ENCODE measurements at regions not wholly inside any gene's neighbourhood (a gene's known extent, or its start where the extent isn't known, plus 50 kb on each side); places are given as distances from the start of the nearest gene placed in this dataset.

DNA sequence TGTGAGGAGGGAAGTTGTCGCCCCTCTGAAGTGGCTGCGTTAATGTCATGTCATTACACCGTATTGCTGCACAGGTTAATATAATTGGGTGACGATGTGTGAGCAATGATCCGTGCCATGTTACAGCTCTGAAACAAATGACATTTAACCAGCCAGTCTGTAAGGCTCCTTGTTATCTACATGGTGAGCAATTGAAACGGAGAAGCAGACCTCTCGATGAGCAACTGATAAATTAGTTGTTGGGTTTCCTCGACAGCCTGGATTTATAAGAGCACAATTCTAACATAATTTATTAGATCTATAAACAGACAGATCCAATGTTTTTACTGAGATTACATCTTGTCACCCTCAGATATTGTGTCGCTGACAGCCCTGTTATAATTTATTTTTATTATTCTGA, 49.9 kb upstream of the MAFB start:
- DNase-seq (ENCODE audit: low spot score) = no peak

DNA sequence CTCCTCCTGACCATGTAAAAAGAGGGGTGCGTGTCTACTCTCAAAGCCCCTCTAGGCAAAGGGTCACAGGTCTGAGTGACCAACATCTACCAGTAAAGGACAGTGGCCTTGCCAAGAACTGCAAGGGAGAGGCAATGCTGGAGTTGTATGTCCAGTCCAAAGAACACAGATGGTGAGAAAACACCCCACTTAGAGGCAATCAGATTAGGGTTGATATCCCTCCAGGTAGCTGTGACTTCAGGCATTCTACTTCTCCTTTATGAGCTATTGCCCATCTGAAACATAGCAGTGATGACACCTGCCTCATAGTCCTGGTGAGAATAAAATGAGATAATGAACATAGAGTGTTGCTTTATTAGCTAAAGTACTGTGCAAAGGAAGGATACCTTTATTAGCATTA, 50.8 kb upstream of the MAFB start:
- no peak for DNase-seq (ENCODE audit: low spot score)

DNA sequence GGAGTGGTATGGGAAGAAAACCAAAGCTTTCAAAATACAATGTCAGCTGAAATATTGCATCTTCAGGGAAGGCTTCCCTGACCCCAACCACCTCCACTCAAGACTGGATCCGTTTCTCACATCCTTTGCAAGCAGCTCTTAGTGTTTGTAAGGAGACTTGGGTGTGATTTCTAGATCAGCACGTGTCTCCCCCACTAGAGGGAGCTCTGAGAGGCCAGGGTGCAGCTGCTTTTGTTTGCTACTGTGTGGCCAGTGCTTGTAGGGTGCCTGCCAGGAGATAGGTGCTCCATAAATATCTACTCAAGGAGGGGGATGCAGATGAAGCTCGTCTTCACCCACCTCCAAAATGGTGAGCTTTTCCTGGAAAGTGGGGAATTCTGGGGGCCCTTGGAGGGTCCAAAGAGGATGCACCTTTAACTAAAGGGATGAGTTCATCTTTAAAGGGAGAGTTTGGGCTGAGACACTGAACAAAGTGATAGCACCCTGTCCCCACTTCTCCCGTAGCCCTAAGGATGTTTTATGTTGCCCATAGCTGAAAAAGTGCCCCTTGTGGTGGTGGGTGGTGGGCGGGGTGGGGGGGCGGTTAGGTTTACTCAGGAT, 52.6 kb upstream of the MAFB start:
- DNase-seq (ENCODE audit: low spot score) = peak; percentile 86

DNA sequence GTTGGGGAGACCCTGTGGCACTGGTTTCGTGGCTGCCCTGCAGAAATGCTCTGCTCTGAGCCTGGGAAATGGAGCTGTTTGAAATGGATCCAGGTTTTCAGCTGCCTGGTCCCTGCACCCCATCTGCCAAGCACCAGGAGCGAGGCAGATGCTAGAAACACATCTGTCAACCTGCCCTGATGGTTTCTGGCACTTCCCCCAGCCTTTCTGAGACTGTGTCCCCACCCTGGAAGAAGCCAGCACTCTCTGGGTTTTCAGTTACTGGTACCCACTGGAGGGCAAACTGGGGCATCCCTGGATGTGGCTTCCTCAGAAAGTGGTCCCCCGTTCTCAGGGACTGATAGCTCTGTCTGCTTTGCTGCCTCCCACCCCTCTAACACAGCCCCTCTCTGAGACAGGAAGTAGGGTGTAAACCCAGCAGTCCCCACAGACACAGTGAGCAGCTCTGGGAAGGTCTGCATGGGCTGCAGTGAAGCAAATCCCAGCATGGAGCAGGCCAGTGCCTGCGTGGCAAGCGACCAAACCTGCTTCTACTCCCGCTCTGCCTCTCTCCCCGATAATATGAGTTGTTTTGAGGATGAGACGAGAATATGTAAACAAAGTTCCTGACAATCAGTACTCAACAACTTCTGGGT, 54.2 kb upstream of the MAFB start:
- DNase-seq (ENCODE audit: low spot score) = no peak

DNA sequence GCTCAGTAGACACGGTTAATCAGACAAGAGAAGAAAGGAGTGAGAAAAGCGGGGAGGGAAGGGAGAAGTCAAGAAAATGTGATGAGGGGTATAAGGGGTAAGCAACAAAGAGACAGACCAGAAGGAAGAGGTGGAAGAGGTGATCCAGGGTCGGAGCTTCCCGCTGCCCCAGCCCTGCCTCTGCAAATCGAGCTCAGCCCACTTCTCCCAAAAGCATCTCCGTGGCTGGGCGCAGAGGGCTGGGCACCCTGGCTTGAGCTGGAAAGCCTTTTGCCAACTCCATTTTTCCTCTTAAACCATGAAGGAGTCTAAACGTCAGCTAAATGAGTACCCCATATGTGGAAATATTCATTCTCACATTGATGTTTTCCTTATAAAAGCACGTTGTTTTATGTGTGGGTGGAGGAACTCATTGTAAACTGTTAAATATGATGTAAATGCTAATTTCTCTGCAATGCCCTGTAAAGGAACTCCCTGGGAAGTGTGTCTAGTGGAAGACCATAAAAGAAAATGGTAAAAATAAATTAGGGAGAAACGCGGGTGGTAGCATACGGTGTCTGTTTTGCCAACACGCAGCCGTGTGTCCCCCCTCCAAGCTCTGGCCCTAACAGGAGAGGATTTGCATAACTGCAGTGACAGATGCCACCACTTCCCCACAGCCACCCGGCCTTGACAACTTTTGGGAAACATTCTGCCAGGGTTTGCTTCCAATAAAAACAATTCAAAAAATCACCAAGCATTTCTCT, 55.2 kb upstream of the MAFB start:
- DNase-seq (ENCODE audit: low spot score) = no peak

DNA sequence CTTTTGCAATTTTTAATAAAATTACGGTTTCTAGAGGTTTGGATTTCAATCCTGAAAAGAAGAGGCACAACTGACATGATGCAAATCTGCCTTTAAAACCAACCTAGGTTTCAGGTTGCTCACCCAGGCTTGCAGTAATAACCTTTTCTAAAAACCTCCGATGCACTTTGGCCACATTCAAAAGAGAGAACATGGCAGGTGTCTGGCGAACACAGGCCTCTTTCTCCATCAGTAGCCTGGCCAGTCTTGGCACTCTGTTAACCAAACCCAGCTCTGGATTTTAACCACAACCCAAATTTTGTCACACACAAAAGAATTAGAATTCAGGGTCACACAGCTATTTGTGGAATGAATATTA, 55.8 kb upstream of the MAFB start:
- DNase-seq (ENCODE audit: low spot score) = no peak

DNA sequence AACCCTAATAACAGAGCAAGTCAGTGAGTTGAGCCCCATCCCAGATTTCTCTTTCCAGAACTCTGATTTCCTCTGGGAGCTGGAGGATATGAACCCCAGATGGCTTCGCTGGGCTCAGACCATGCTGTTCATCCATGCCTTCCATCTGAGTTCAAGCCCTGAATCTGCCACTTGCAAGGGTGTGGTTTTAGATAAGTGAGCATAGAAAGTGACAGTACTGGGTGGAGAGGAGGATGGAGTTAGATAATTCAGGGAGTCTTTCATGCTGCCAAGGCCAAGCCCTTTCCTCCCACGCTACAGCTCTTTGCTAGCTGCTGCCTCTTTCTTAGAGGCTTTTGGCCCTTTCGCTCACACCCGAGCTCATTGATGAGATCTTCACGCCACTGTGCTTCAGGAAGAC, 57.2 kb upstream of the MAFB start:
- no peak for DNase-seq (ENCODE audit: low spot score)

DNA sequence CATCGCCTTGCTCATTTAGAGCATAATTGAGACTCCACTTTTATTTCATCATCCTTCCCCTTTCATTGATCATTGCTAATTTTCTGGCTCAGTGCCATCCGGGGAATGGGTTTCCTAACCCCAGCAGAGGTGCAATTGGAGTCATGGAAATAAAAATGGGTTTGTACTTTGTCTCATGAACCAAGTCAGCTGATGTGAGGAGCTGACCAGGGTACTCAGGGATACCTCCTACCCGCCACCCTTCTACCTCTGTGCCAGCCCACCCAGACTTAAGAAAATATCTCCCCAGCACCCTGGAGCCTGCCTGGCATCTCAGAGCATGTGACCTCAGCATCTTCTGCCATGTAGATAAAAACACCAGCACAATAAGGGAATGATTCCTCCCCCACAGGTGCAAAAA, 59.1 kb upstream of the MAFB start:
- DNase-seq (ENCODE audit: low spot score) = no peak

DNA sequence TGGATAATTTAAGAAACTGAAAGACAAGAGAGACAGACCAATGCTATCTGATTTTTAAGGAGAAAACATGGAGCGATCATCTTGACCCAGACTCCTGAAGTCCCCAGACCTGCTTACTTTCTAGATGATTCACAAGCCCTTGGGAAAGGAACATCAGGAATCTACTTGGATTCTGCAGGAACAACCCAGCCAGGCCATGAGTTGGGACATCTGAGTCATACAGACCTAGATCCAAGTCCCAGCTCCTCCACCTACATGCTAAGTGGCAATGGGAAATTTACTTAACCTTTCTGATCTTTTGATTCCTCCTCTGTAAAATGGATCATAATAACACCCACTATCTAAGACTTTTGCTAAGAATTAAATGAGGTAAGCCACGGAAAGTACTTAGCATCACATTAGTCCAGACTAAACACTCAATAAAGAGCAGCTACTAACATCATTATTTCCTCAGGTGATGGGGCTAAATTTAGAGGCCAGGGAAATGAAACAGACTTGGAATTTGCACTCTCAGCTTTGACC, 61.0 kb upstream of the MAFB start:
- DNase-seq (ENCODE audit: low spot score) = no peak

DNA sequence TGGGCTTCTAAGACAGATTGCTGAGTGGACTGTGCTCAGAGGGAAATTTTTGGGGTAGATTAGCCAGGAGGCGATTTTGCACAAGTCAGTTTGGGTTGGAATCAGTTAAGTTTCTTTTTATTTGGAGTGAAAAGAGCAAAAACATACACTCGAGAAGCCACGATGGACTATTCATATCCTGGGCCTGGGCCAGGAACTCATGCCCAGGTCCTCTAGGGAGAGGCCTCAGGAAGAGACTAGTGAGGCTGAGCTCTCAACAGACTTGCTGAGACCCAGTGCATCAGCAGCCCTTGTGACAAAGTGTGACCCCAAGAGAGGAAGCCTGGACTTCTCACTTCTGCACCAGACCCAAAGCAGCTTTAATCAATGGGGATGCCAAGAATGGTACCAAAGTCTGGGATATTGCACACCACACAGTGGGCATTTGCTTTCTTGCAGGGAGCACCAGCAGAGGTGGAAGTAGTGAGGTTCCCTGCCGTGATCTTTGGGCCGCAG, 61.6 kb upstream of the MAFB start:
- no peak for DNase-seq (ENCODE audit: low spot score)

DNA sequence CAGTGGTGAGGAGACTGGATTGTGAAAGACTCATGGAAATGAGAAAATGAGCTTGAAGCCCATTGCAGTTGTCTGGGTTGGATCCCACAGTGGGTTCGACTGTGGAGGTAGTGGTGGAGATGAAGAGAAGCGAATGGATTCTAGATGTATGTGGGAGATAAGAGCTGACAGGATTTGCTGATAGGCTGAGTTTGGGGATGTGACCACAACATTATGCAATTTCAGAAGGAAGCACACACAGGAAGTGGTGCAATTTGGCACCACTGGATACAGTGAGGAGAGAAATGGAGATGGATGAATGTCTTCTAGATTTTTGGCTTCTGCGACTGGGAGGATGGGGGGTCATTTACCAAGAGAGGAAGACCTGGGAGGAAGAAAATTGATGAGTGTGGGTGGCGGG, 64.4 kb upstream of the MAFB start:
- no peak for DNase-seq (ENCODE audit: low spot score)

DNA sequence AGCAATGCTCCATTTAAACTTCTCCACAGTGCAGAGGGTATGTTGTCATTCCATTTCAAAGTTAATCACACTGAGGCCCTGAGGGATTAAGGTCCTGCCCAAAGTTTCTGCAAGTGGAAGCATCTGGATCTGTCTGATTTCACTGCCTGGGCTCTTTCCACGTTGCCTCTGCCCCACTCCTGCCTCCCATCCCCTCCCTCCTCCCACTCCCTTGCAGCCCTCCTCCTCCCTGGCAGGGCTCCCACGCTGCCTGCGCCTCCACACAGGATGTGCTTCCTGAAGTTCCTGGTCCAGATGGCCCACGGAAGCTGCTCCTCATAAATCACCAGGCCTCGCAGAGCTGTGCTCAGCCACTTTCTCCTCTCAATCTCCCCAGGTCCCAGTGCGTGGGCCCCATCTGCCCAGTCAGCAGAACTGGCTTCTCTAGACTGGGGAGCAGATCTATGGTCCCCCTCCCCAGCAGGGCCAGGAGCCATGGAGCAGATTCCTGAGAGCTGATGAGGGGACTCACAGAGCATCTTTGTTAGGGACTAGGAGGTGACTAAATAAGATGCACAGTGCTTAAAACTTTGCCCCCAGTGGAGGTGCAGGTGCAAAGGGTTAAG, 65.4 kb upstream of the MAFB start:
- no peak for DNase-seq (ENCODE audit: low spot score)

DNA sequence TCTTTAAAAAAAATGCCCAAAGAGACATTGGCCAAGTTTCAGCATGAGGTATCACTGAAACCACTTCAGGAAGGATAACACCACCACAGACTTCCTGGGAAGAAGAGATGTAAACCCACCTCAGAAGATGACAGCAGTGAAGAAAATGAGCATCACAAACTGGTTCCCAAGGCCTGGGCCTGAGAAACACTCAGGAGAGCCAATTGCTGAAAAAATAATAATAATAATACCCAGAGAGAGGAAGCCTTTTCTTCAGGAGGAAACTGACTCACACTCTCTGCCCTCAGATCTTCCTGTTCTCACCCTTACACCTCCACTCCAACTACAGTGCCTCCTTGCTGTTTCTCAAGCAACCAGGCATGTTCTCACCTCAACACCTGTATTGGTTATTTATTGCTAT, 68.1 kb upstream of the MAFB start:
- DNase-seq (ENCODE audit: low spot score) = no peak

DNA sequence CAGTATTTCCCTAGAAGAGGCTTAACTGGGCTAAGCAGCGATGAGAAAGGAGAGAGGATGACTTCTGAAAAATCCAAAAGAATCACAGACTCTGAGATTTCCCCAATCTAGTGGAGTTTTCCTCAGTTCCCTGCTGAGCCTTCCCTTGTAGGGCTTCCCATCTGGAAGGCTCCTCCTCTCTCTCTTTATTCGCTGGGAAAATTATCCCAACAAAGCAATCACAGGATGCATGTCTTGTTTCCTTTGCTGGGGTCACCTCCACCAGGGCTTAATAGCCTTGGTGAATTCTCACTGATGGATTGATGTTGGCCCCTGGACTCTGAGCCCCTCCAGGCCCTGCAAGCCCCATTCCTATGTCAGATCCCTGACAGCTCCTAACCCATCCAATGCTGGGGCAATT, 69.8 kb upstream of the MAFB start:
- DNase-seq (ENCODE audit: low spot score) = no peak

DNA sequence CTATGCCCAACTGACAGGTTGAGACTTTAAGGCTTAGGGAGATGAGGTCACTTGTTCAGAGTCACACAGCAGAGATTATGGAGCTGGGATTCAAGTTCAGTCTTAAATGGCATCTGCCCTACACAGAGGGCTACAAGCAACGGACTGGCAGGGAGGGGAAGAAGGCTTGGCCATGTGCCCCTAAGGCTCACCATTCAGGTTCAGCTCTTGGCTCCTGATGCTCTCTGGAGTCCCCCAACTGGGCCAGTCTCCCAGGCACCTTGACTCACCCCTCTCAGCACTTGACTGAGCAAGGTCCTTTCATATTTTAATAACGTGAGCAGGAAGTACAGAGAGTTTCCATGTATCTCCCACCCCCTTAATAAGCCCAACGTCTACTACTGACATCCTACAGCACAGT, 71.4 kb upstream of the MAFB start:
- DNase-seq (ENCODE audit: low spot score) = no peak

DNA sequence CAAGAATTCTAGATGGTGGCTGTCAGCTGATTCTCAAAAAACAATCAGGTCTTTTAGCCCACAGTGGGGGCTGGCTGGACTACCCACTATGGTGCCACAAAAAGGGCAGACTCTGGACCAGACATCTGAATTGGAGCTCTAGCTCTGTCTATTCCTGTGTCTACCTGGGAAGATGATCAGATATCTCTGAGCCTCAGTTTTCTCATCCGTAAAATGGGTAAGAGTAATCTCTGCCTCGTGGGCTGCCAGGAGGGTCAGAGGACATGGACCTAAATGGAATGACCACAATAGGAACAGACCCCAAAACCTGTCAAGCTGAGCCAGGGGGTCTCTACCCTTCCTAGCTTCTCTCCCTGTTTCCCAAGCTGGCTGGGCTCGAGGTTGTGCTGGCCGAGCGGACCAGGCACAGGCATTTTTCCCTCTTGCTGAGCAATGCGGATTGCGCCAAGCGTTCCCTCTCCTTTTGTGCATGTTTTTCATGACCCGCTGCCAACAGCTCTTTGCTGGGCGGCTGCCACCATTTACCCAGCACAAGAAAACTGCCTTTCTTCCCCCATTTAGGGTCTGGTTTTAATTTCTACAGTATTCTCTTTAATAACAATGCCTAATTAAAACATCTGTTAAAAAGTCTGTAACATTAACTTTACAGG, 74.7 kb upstream of the MAFB start:
- DNase-seq (ENCODE audit: low spot score) = no peak

DNA sequence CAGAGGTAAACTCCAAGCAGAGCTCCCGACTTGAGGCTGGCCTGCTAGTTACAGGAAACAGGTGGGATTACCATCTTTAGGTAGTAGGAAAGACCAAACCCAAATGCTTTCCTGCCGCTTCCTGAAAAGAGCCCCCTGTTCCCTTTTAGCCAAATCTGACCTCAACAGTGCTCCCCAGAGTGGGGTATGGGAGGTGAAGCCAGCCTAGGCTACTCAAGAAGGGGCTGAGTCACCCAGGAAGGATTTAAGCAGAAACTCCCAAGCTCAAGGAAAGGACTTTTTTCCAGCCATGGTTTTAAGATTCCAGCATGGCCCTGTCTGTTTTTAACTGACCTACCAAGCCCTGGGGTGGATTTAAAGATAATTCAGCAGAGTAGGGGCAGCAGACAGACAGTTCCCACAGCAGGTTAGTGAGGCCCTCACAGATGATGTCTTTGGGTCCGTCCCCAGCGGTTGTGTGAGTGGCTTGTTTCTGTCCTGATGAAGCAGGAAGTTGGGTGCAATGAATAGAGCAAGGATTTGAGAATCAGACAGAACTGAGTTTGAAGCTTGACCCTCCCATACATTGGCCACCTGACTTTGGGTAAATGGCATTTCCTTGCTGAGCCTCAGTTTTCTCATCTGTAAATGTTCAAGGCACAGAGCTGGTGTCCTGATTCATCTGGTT, 76.9 kb upstream of the MAFB start:
- no peak for DNase-seq (ENCODE audit: low spot score)

DNA sequence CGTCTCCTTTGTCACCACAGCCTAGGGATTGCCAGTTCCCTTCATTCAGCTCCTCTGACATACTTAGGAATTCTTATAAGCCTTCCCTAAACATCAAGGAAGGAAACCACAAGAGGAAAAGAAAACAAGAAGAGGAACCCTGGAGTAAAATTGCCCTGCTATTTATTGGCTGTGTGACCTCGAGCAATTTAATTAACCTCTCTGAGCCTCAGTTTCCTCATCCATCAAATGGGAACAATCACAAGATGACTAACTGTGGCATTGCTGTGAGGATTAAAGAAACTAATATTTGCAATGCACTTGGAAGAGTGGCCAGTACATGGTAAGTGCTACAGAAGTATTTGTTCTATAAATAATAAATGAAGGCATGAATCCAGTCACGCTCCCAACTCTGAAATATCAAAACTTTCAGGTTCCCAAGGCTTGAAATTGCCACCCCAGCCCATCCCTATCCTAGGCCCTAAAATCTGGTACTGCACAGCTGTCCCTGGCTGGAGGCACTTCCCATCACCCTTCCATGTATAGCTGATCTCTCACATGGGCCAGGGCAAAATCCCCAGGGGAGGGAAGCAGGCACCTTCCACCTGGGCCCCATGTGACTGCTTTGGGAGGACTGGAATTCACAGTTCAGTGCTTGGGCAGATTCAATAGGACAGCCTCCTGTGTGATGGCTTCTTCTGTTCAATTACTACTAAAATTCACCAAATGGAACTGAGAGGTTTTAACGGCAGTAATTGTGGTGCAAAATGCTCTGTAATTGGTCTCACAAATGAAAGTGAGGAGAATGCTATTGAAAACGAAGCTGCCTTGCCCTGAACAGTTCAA, 78.0 kb upstream of the MAFB start:
- no peak for DNase-seq (ENCODE audit: low spot score)

DNA sequence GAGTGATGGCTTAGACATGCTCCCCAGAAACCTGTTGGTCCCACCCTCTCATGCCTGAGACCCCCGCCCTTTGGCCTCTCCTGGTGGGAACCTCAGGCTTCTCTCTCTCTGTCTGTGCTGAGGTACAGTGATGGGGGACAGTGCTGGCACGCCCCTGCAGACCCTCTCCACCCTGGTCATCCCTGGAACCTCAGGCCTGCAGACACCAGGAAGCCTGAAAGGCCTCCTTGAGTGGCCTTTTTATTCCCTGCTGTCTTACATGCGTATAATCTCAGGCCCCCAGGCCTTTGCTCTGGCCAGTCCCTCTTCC, 78.5 kb upstream of the MAFB start:
- no peak for DNase-seq (ENCODE audit: low spot score)

DNA sequence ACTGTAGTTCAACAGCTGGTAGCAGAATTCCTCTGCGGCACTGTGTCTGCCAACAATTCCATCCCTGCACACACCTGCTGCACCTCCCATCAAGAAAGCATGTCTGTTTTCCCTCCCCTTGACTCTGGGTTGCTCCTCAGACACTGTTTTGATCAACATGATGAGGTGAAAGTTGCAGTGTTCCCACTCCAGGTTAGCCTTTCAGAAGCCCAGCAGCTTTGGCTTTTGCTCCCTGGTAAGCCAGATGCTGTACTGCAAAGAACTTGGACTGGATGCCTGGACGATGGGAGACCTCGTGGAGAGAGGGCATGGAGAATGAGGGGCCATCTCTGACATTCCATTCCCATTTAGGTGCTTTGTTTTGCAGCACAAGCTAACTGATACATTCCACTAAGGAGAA, 79.1 kb upstream of the MAFB start:
- DNase-seq (ENCODE audit: low spot score) = no peak
